A673 (cell line): ENCODE measurements at regions not wholly inside any gene's neighbourhood (a gene's known extent, or its start where the extent isn't known, plus 50 kb on each side); places are given as distances from the start of the nearest gene placed in this dataset.

Source experiments
- BruUV-seq: library from RNA; stranded (reverse); fragments of 400-500 nt; replicated peaks from 2 replicates; lab custom pipeline; 2021; lab: Mats Ljungman, UMichigan
- CTCF ChIA-PET: fragments of 300-600 bp; sonication (Branson Sonifier 250); formaldehyde crosslinking; loops from one replicate; lab custom pipeline; 2022; ENCODE audit warnings: antibody characterized with exemption; lab: Charles Lee
- POLR2A ChIA-PET: fragments of 300-600 bp; sonication (Branson Sonifier 250); formaldehyde crosslinking; loops from one replicate; lab custom pipeline; 2022; ENCODE audit warnings: antibody characterized with exemption; ENCODE audit not compliant: low non-redundant PET; lab: Charles Lee
- DNase-seq: peaks from one replicate; pipeline ENCODE4 v3.0.0-alpha.2; 2015; ENCODE audit warnings: low spot score
- H3K27ac ChIP-seq: fragments of 200-600 bp; sonication (generic); 2 replicates; pipeline ENCODE4 v1.5.1; 2016; ENCODE audit warnings: mixed run types, low read depth, mild to moderate bottlenecking, mixed read lengths, antibody characterized with exemption, low read length; ENCODE audit not compliant: poor library complexity, severe bottlenecking
- H3K27me3 ChIP-seq: fragments of 200-600 bp; sonication (generic); replicated peaks from 2 replicates; pipeline ENCODE4 v1.6.1; 2017; ENCODE audit warnings: mixed run types, low read depth, mild to moderate bottlenecking, mixed read lengths, antibody characterized with exemption, low read length; ENCODE audit not compliant: insufficient read depth, poor library complexity
- H3K36me3 ChIP-seq: fragments of 200-600 bp; sonication (generic); 2 replicates; pipeline ENCODE4 v1.6.1; 2016; ENCODE audit warnings: mixed run types, mild to moderate bottlenecking, mixed read lengths, antibody characterized with exemption, low read length; ENCODE audit not compliant: insufficient read depth, poor library complexity, severe bottlenecking
- H3K4me1 ChIP-seq: fragments of 200-600 bp; sonication (generic); 2 replicates; pipeline ENCODE4 v1.6.1; 2017; ENCODE audit warnings: mixed run types, mild to moderate bottlenecking, mixed read lengths, antibody characterized with exemption, low read length; ENCODE audit not compliant: insufficient read depth, poor library complexity, severe bottlenecking
- H3K4me3 ChIP-seq: fragments of 200-600 bp; sonication (generic); 2 replicates; pipeline ENCODE4 v1.5.1; 2016; ENCODE audit warnings: low read depth, mixed run types, mild to moderate bottlenecking, mixed read lengths, low read length; ENCODE audit not compliant: poor library complexity, severe bottlenecking
- H3K9me3 ChIP-seq: fragments of 200-600 bp; sonication (generic); 2 replicates; pipeline ENCODE4 v1.6.1; 2016; ENCODE audit warnings: mixed run types, low read depth, mild to moderate bottlenecking, mixed read lengths, antibody characterized with exemption, low read length; ENCODE audit not compliant: poor library complexity, severe bottlenecking
- CTCF ChIP-seq: fragments of 300-800, 200-600 bp; sonication (generic); conservative IDR thresholded peaks from 2 replicates; pipeline ENCODE4 v1.5.1; 2017; ENCODE audit warnings: low read depth, mild to moderate bottlenecking, antibody characterized with exemption, low read length, moderate library complexity, mixed read lengths
- EZH2 ChIP-seq: fragments of 200-600 bp; sonication (generic); IDR thresholded peaks from 2 replicates; pipeline ENCODE4 v1.6.1; 2017; ENCODE audit warnings: borderline replicate concordance, low read depth, mild to moderate bottlenecking, mixed read lengths, antibody characterized with exemption, low read length; ENCODE audit not compliant: poor library complexity, severe bottlenecking
- intact Hi-C: fragments of 100-400 bp; cut with micrococcal nuclease; formaldehyde crosslinking; loops from one replicate; pipeline ENCODE4 v1.10.0; 2022; ENCODE audit not compliant: unreplicated experiment

GRCh38 chr18:39600894-39601293 is 2035.3 kb upstream of the CELF4 start:
- Histone ChIP-seq H3K9me3 (no peaks in the 10 kb centered on the region), H3K4me1 (peaks cover 6% of the 10 kb centered on the region), H3K27ac (no peak overlapping the region), H3K36me3 (no peaks in the 10 kb centered on the region), H3K4me3 (no peak overlapping the region), H3K27me3 (no peaks in the 10 kb centered on the region)
- ChIA-PET POLR2A (no interaction called here), CTCF (interaction anchor here (0.7 kb wide), 1 partner anchor 406 kb away, joined by 3 read pairs; no protein-coding TSS in a partner anchor)
- TF ChIP-seq CTCF: no peak
- TF ChIP-seq EZH2: no peak
- DNase-seq: no peak
- intact Hi-C loops: no loop called here
- BruUV-seq: no TSS peak

GRCh38 chr18:39599251-39599650 is 2033.7 kb upstream of the CELF4 start:
- Histone ChIP-seq H3K36me3 (no peaks in the 10 kb centered on the region), H3K9me3 (no peaks in the 10 kb centered on the region), H3K27me3 (no peaks in the 10 kb centered on the region), H3K4me3 (no peak overlapping the region), H3K27ac (no peak overlapping the region), H3K4me1 (peaks cover 6% of the 10 kb centered on the region)
- POLR2A ChIA-PET: no interaction called here
- no TSS peak for BruUV-seq
- intact Hi-C loops: no loop called here
- CTCF ChIA-PET: no interaction called here
- no peak for TF ChIP-seq EZH2
- no peak for DNase-seq

GRCh38 chr18:39596891-39597290 is 2031.3 kb upstream of the CELF4 start:
- ChIA-PET POLR2A (no interaction called here), CTCF (no interaction called here)
- H3K27me3 ChIP-seq: no peaks in the 10 kb centered on the region
- H3K9me3 ChIP-seq: no peaks in the 10 kb centered on the region
- BruUV-seq: no TSS peak
- H3K4me3 ChIP-seq: no peak overlapping the region
- intact Hi-C loops: no loop called here
- TF ChIP-seq CTCF: no peak
- TF ChIP-seq EZH2: no peak
- no peak overlapping the region for H3K27ac ChIP-seq
- H3K36me3 ChIP-seq: no peaks in the 10 kb centered on the region
- DNase-seq: no peak
- peaks cover 6% of the 10 kb centered on the region for H3K4me1 ChIP-seq

GRCh38 chr18:39596221-39596620 is 2030.6 kb upstream of the CELF4 start:
- no peak for DNase-seq

More at GRCh38 chr18:39596221-39596620, 2030.6 kb upstream of the CELF4 start:
- Histone ChIP-seq H3K9me3 (no peaks in the 10 kb centered on the region), H3K27ac (no peak overlapping the region), H3K4me3 (no peak overlapping the region), H3K27me3 (no peaks in the 10 kb centered on the region), H3K36me3 (no peaks in the 10 kb centered on the region), H3K4me1 (peaks cover 6% of the 10 kb centered on the region)
- BruUV-seq: no TSS peak
- intact Hi-C loops: no loop called here
- CTCF ChIA-PET: no interaction called here
- POLR2A ChIA-PET: no interaction called here
- no peak for TF ChIP-seq CTCF
- TF ChIP-seq EZH2: no peak
